ENCODE measurements at regions not wholly inside any gene's neighbourhood (a gene's known extent, or its start where the extent isn't known, plus 50 kb on each side); places are given as distances from the start of the nearest gene placed in this dataset.
"Not testable (repeated sequence)": the region's sequence is repeated elsewhere in the genome, so short reads cannot be mapped to it uniquely, and the experiment has no call there.

DNA sequence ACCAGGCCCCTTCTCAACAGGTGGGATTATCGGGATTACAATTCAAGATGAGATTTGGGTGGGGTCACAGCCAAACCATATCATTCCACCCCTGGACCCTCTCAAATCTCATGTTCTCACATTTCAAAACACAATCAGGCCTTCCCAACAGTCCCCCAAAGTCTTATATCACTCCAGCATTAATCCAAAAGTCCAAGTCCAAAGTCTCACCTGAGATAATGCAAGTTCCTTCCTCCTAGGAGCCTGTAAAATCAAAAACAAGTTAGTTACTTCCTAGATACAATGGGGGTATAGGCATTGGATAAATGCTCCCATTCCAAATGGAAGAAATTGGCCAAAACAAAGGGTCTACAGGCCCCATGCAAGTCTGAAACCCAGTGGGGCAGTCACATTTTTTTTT, 111.1 kb upstream of the FAM9C start:
- not testable (repeated sequence) for TF ChIP-seq CTCF (IDR thresholded peaks at IDR 0.05); EZH2 (IDR thresholded peaks at IDR 0.05; ENCODE audit: borderline replicate concordance, insufficient read depth, low read depth, low read length, poor library complexity, severe bottlenecking)

All from B cell (primary cell).